ENCODE measurements at regions not wholly inside any gene's neighbourhood (a gene's known extent, or its start where the extent isn't known, plus 50 kb on each side); places are given as distances from the start of the nearest gene placed in this dataset.

- DNase-seq (ENCODE audit: low read depth in 2 of 2) = no peak
Measured at GRCh38 chr13:64327505-64328194, 2902.5 kb downstream of the PCDH9 start.

DNA sequence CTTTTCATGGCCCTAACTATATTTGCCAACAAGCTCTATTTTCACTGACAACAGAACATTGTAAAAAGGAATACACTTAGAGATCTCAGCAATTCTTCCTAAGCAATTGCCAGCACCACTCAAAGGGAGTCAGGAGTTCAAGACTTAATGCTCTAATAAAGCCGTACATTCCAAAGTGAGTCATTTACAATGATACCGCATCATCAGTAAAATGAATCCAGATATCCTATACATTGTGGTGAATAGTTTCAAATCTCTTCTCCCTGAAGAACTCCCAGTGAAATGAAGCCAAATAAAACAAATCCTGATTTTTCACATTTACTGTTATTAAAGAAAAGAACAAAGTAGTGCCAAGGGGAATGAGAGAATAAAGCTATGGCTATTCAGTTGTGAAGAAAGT lies 2898.7 kb upstream of the PCDH20 start:
- DNase-seq (ENCODE audit: low read depth in 2 of 2) = no peak

- DNase-seq (ENCODE audit: low read depth in 2 of 2) = no peak
Measured at GRCh38 chr13:64311948-64312347, 2896.3 kb upstream of the PCDH20 start.

- DNase-seq (ENCODE audit: low read depth in 2 of 2) = no peak
Measured at GRCh38 chr13:64311112-64311511, 2895.5 kb upstream of the PCDH20 start.

DNA sequence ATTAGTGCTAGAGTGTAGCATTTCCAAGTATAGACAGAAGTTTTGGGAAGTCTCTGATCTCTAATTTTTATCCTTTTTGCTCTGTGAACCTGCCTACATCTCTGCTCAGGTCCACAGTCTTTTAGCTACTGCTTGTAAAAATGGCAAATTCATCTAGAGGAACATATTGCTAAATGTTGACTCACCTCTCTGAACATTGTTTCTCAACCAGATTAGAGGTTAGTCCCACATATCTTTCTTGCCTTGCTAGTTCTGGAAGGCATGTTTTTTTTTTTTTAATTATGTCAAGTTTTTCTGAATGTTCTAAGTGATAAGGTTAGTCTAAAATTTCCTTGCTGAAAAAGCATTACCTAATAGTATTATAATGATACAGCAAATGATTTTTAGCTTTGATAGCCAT lies 2889.6 kb upstream of the PCDH20 start:
- DNase-seq (ENCODE audit: low read depth in 2 of 2) = no peak

DNA sequence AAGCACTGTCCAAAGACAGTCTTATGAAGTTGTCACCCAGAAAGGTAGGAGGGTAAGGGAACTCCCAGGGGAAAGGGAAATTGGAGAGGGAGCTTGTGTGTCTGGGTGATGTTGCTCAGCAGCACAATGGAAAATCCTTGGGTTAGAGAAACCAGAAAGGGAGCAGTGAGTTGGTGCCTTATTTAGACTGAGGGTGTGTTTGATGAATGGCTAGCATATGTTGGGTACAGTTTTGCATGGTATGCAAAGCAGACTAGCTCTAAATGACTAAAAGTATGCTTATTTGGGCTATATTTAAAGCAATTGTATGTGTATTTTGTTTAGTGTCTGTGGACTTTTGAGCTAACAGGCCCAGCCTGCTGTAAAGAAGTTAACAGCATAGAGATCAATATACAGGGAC lies 2884.6 kb upstream of the PCDH20 start:
- DNase-seq (ENCODE audit: low read depth in 2 of 2) = no peak

DNA sequence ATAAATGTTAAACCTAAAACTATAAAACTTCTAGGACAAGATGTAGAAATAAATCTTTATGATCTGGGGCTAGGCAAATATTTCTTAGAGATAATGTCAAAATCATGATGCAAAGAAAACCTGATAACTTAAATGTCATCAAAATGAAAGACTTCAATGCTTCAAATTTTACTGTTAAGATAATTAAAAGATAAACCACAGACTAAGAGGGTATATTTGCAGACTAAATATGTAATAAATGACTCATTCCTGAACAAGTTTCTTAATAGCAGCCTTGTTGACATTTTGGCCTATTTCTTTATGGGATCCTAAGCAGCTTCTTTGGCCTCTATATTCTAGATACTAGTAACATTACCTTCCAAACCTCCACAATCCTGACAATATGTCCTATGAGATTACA lies 2878.3 kb upstream of the PCDH20 start:
- DNase-seq (ENCODE audit: low read depth in 2 of 2) = no peak

DNA sequence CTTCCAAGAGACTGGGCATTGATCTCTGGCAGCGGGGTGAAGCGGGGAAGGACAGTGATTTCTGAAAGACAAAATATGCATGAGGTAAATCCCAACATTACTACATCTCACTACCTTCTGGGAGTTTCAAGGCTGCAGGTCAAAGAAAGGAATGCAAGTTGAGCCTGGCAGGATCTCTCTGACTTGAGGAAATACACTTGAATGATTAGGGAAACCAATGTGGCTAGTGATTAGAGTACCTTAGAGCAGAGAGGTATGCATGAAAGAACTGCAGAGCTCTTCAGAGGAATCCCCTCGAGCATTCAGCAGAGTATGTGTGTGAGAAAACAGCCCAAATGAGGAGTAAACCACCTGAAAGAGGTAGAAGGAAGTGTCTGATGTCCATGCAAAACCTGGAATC lies 2874.1 kb upstream of the PCDH20 start:
- no peak for DNase-seq (ENCODE audit: low read depth in 2 of 2)

GRCh38 chr13:64283926-64284325 lies 2868.3 kb upstream of the PCDH20 start:
- DNase-seq (ENCODE audit: low read depth in 2 of 2) = no peak

DNA sequence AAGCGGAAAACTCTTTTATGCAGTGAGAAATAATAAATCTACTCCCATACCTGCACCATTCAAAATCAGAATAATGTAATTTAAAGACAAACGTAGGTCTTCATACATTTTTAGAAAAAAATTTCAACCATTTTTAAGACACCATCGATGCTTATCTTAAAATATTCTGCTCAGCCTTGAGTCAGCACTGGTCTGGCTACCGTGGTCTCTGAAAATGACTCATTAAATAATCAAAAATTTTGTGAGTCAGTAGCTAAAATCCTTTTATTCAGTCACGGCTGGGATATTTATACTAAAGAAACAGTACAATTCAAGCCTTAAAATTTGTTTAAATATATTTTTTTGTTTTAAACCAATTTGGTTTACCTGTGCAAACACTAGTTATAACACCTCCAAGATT lies 2862.8 kb upstream of the PCDH20 start:
- no peak for DNase-seq (ENCODE audit: low read depth in 2 of 2)

- no peak for DNase-seq (ENCODE audit: low read depth in 2 of 2)
Measured at GRCh38 chr13:64277097-64277496, 2861.4 kb upstream of the PCDH20 start.

- no peak for DNase-seq (ENCODE audit: low read depth in 2 of 2)
Measured at GRCh38 chr13:64276232-64276631, 2860.6 kb upstream of the PCDH20 start.

DNA sequence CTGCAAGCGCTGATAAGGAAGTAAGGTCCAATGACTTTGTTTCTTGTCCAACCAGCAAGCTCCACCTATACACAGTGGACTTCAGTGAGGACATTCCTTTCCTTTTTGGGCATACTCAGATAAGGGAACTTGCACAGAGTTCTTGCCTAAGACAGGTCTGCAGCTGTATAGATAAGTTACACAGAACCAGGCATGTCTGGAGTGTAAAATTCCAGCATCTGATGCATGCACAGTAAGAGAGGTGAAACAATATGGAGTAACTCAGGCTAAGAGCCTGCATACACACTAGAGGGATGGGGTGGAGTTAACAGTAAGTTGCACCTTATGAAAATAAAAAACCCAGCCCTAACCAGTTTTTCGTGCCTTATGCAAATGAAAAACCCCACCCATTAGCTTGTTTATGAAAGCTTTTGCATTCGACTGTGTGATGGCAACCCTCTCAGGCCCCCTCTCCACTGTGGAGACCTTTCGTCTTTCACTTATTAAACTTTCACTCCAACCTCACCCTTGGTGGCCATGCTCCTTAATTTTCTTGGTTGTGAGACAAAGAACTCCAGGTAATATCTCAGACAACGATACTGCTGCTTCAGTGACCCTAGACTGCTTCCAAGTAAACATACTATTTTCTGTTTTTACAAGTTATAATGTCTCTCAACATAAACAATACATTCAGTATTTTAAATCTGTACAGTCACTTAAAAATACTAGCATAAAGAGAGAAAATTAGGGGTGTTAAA lies 2859.0 kb upstream of the PCDH20 start:
- no peak for DNase-seq (ENCODE audit: low read depth in 2 of 2)

- DNase-seq (ENCODE audit: low read depth in 2 of 2) = no peak
Measured at GRCh38 chr13:64273780-64274179, 2858.1 kb upstream of the PCDH20 start.

DNA sequence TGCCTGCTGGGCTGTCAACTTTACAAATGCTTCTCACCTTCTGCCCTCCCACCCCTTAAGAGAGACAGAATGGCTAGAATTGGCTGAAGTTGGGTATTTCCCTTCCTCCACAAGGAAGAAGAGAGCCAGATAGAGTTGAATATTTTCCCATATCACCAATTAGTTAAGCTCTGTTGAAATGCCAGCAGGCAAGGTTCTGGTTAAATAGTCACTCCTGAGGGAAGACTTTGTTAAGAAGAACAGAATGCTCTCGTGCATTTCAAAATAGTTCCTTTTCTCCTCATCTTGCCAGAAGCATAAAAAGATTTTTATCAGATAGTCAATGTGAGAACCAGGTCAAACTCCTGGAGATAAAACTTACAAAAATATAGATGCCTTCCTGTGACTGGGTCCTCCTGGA lies 2857.0 kb upstream of the PCDH20 start:
- no peak for DNase-seq (ENCODE audit: low read depth in 2 of 2)

DNA sequence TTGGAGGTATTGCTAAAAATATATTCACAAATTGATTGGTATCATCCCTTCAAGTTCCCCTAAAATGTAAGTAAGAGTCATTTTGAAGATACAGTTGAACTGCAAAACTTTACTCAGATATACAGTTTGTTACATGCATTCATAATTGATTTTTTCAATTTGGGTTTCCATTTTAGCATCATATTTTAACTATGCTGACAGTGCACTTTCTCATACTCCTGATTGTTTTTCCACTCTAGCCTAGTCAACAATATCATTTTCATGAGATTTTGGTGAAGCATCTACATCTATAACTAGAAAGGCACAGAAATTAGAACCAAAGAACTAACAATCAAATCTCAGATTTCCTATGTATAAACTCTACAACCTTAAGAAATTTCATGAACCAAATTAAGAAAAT lies 2850.4 kb upstream of the PCDH20 start:
- no peak for DNase-seq (ENCODE audit: low read depth in 2 of 2)

DNA sequence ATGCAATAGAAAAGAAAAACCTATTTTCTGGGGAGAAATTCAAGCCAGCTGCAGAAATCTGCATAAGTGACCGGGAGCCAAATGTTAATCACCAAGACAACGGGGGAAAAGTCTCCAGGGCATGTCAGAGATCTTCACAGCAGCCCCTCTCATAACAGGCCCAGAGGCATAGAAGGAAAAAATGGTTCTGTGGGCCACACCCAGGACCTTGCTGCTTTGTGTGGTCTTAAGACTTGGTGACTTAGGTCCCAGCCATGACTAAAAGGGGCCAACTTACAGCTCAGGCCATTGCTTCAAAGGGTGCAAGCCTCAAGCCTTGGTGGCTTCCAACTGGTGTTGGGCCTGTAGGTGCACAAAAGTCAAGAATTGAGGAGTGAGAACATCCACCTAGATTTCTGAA lies 2847.6 kb upstream of the PCDH20 start:
- no peak for DNase-seq (ENCODE audit: low read depth in 2 of 2)

DNA sequence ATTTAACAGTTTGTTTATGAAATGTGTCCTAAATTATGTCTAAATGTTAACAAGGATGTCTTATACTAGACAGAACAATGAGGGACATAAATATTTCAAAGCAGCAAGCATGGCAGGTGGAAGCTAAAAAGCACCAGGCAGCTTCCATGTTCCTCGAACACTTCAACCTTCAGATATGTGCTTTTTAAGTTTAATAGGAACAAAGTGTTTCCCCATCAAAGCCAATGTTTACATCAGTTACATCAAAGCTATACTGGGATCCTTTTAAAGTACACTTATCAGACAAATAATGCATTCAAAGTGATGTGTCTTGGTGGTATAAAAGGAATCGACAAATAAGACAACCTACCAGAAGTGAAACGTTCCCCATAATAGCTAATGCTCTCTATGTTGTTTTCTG lies 2841.1 kb upstream of the PCDH20 start:
- DNase-seq (ENCODE audit: low read depth in 2 of 2) = no peak

GRCh38 chr13:64255988-64256387 lies 2840.3 kb upstream of the PCDH20 start:
- no peak for DNase-seq (ENCODE audit: low read depth in 2 of 2)

GRCh38 chr13:64248371-64249065 lies 2832.9 kb upstream of the PCDH20 start:
- DNase-seq (ENCODE audit: low read depth in 2 of 2) = no peak

DNA sequence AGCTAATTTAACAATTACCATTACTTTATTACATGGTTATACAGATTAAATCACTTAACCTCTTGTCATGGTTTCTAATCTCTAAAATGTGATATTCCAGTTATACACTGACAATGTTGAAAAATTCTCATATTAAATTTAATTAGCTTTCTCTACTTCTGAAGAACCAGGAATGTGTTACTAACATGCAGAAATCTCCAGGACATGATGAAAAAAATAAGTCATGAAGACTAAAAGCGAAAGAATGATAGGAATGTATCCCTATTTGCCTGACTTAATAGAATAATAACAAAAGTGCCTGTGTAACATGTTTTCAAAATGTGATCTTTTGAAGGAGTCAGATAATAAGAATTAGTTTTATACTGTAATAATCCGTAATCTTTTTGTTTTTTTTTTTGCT lies 2823.7 kb upstream of the PCDH20 start:
- DNase-seq (ENCODE audit: low read depth in 2 of 2) = no peak

GRCh38 chr13:64234255-64234654 lies 2818.6 kb upstream of the PCDH20 start:
- DNase-seq (ENCODE audit: low read depth in 2 of 2) = no peak

GRCh38 chr13:64223016-64223415 lies 2807.4 kb upstream of the PCDH20 start:
- no peak for DNase-seq (ENCODE audit: low read depth in 2 of 2)
